GM19240 (cell line): ENCODE measurements at regions not wholly inside any gene's neighbourhood (a gene's known extent, or its start where the extent isn't known, plus 50 kb on each side); places are given as distances from the start of the nearest gene placed in this dataset.
A peak's percentile ranks its signal among the peaks of the same experiment; 100 is the strongest.

Source experiments
- DNase-seq: peaks from one replicate; pipeline ENCODE4 v3.0.0; 2011; ENCODE audit warnings: low spot score; ENCODE audit not compliant: insufficient read length

- DNase-seq: no peak
These were observed 93.5 kb upstream of the SHB start for GRCh38 chr9:38162332-38163211.

- DNase-seq: peak; percentile 53
These were observed 91.7 kb upstream of the SHB start for GRCh38 chr9:38160613-38161215.

- DNase-seq: no peak
These were observed 90.6 kb upstream of the SHB start for GRCh38 chr9:38159599-38159998.

GRCh38 chr9:38158628-38159027 lies 89.6 kb upstream of the SHB start:
- DNase-seq: no peak

- DNase-seq: no peak
These were observed 88.7 kb upstream of the SHB start for GRCh38 chr9:38157711-38158110.

- DNase-seq: no peak
These were observed 85.7 kb upstream of the SHB start for GRCh38 chr9:38154501-38155421.

GRCh38 chr9:38153910-38154291 lies 84.9 kb upstream of the SHB start:
- no peak for DNase-seq

GRCh38 chr9:38153152-38153909 lies 84.3 kb upstream of the SHB start:
- DNase-seq: no peak

- no peak for DNase-seq
These were observed 80.6 kb upstream of the SHB start for GRCh38 chr9:38149647-38150046.

- DNase-seq: no peak
These were observed 77.8 kb upstream of the SHB start for GRCh38 chr9:38146844-38147243.

- DNase-seq: no peak
These were observed 76.6 kb upstream of the SHB start for GRCh38 chr9:38145526-38146053.

GRCh38 chr9:38144421-38144820 lies 75.4 kb upstream of the SHB start:
- no peak for DNase-seq

- no peak for DNase-seq
These were observed 72.9 kb upstream of the SHB start for GRCh38 chr9:38141746-38142591.

GRCh38 chr9:38138276-38138675 lies 69.2 kb upstream of the SHB start:
- no peak for DNase-seq

- DNase-seq: no peak
These were observed 68.3 kb upstream of the SHB start for GRCh38 chr9:38137342-38137741.

GRCh38 chr9:38136386-38136785 lies 67.4 kb upstream of the SHB start:
- no peak for DNase-seq

- DNase-seq: no peak
These were observed 65.7 kb upstream of the SHB start for GRCh38 chr9:38134611-38135237.

- DNase-seq: no peak
These were observed 64.6 kb upstream of the SHB start for GRCh38 chr9:38133595-38133994.

- DNase-seq: no peak
These were observed 63.9 kb upstream of the SHB start for GRCh38 chr9:38132956-38133355.

GRCh38 chr9:38131729-38132128 lies 62.7 kb upstream of the SHB start:
- DNase-seq: no peak
